Endothelial cell of umbilical vein (primary cell): ENCODE measurements at regions not wholly inside any gene's neighbourhood (a gene's known extent, or its start where the extent isn't known, plus 50 kb on each side); places are given as distances from the start of the nearest gene placed in this dataset.

ENCODE experiments used
- EZH2 ChIP-seq: IDR thresholded peaks from 2 replicates; pipeline ENCODE4 v1.6.1; 2012; ENCODE audit warnings: borderline replicate concordance, low read depth, mild to moderate bottlenecking, moderate library complexity, low read length, inconsistent platforms; ENCODE audit not compliant: severe bottlenecking
- GATA2 ChIP-seq: IDR thresholded peaks from 2 replicates; pipeline ENCODE4 v1.7.0; 2011; ENCODE audit warnings: low read depth, mild to moderate bottlenecking, moderate library complexity, mixed read lengths, low read length; ENCODE audit not compliant: insufficient read length, insufficient read depth
- JUN ChIP-seq: IDR thresholded peaks from 2 replicates; pipeline ENCODE4 v1.6.1; 2011; ENCODE audit warnings: borderline replicate concordance, low read depth; ENCODE audit not compliant: insufficient read length, insufficient read depth
- MYC ChIP-seq: IDR thresholded peaks from one replicate; pipeline ENCODE4 v1.6.1; 2011; ENCODE audit warnings: mild to moderate bottlenecking, low read depth, low read length
- POLR2A ChIP-seq: IDR thresholded peaks from 2 replicates; pipeline ENCODE4 v1.6.1; 2012; ENCODE audit warnings: low read depth, mild to moderate bottlenecking, control low read depth, low read length
- TF ChIP-seq, protein P1 (sequence below), 2 donors: IDR thresholded peaks; 1 replicate in 1 of 2; 2 replicates in 1 of 2; pipeline ENCODE4 v1.5.1; 2011; ENCODE audit warnings: low read length in 2 of 2, mild to moderate bottlenecking in 2 of 2, moderate library complexity in 2 of 2, control low read depth in 1 of 2, inconsistent platforms in 1 of 2, low read depth in 1 of 2; ENCODE audit not compliant: insufficient read depth in 1 of 2; ENCODE audit errors: extremely low read depth in 1 of 2
- TF ChIP-seq, protein P2 (sequence below): IDR thresholded peaks from 2 replicates; pipeline ENCODE4 v1.6.1; 2011; ENCODE audit not compliant: insufficient read depth, insufficient read length

DNA sequence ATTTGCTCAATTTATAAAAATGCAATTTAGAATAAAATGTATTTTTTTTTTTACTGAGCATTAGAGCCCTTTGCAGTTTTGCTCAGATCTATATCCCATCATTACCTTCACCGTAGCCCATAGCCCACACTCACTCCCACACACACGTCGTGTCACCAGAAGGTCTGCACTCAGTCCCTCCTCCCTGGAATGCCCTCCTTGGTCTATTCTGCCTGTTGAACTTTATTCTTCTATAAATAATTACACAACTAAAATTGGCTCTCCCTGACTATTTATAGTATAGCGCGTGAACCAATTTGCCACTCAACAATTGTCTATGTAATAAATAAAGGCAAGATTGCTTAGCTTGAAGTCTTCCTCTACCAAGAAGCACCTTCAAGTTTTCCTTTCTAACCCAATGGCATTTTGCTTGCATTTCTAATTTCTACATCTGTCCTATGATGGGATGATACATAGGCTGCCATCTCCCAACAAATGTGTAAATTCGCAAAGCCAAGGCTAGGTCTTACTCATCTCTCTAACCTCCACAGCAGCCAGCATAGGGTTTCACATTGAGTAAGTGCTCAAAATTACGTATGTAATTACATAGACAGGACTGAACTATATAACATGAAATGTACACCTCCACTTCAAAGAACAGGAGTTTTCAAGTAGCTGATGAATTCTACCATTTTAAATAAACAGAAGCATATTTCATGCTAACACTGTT lies 172.0 kb upstream of the HES1 start:
- TF ChIP-seq, protein P1, sequence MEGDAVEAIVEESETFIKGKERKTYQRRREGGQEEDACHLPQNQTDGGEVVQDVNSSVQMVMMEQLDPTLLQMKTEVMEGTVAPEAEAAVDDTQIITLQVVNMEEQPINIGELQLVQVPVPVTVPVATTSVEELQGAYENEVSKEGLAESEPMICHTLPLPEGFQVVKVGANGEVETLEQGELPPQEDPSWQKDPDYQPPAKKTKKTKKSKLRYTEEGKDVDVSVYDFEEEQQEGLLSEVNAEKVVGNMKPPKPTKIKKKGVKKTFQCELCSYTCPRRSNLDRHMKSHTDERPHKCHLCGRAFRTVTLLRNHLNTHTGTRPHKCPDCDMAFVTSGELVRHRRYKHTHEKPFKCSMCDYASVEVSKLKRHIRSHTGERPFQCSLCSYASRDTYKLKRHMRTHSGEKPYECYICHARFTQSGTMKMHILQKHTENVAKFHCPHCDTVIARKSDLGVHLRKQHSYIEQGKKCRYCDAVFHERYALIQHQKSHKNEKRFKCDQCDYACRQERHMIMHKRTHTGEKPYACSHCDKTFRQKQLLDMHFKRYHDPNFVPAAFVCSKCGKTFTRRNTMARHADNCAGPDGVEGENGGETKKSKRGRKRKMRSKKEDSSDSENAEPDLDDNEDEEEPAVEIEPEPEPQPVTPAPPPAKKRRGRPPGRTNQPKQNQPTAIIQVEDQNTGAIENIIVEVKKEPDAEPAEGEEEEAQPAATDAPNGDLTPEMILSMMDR (IDR thresholded peaks at IDR 0.05; ENCODE audit: extremely low read depth in 1 of 2, insufficient read depth in 1 of 2, low read depth in 1 of 2, low read length in 2 of 2): no peak
- TF ChIP-seq, protein P2, sequence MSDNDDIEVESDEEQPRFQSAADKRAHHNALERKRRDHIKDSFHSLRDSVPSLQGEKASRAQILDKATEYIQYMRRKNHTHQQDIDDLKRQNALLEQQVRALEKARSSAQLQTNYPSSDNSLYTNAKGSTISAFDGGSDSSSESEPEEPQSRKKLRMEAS: no peak
- TF ChIP-seq POLR2A: no peak
- no peak for TF ChIP-seq EZH2
- TF ChIP-seq JUN: no peak
- no peak for TF ChIP-seq GATA2
- TF ChIP-seq MYC: no peak
